ENCODE measurements at regions not wholly inside any gene's neighbourhood (a gene's known extent, or its start where the extent isn't known, plus 50 kb on each side); places are given as distances from the start of the nearest gene placed in this dataset.

DNA sequence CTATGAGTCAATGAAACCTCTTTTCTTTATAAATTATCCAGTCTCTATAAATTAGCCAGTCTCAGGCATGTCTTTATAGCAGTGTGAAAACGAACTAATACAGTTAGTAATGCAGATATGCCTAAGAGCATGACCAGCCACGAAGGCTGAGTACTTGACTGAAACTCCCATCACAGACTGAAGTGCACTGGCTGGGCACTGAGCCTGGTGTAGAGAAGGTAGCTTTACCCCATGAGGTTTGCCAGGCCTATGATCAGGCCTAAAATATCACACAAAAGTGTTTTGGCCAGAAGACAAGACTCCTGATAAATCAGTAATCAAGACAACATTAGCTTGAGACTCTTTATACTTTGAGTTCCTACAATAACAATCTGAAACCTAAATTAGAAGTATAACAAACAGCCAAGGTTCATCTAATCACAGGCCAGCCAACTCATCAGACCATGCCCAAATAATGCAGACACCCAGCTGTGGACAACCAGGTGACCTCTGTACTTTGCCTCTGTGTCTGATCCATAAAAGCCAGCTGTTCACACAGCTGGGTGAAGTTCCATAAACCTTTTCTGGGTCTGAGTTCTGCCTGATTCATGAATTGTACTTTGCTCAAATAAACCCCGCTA, 771.8 kb upstream of the SLITRK1 start:
- TF ChIP-seq, protein P1, sequence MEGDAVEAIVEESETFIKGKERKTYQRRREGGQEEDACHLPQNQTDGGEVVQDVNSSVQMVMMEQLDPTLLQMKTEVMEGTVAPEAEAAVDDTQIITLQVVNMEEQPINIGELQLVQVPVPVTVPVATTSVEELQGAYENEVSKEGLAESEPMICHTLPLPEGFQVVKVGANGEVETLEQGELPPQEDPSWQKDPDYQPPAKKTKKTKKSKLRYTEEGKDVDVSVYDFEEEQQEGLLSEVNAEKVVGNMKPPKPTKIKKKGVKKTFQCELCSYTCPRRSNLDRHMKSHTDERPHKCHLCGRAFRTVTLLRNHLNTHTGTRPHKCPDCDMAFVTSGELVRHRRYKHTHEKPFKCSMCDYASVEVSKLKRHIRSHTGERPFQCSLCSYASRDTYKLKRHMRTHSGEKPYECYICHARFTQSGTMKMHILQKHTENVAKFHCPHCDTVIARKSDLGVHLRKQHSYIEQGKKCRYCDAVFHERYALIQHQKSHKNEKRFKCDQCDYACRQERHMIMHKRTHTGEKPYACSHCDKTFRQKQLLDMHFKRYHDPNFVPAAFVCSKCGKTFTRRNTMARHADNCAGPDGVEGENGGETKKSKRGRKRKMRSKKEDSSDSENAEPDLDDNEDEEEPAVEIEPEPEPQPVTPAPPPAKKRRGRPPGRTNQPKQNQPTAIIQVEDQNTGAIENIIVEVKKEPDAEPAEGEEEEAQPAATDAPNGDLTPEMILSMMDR (IDR thresholded peaks at IDR 0.05; ENCODE audit: low read depth, low read length, poor library complexity, severe bottlenecking) = no peak
- no peak for TF ChIP-seq EZH2phosphoT487 (IDR thresholded peaks at IDR 0.05; ENCODE audit: borderline replicate concordance, low read length)

Data from DOHH2 (cell line).